Keratinocyte (primary cell): ENCODE measurements at regions not wholly inside any gene's neighbourhood (a gene's known extent, or its start where the extent isn't known, plus 50 kb on each side); places are given as distances from the start of the nearest gene placed in this dataset.

ENCODE experiments used
- DNase-seq: peaks from one replicate; pipeline ENCODE4 v3.0.0-alpha.2; 2011; ENCODE audit warnings: low read depth, missing footprints, low spot score
- FAIRE-seq: peaks from 2 replicates; lab custom pipeline; 2011; peaks lifted over from hg19 to GRCh38; lab: Jason Lieb, UNC
- H2AFZ ChIP-seq: 2 replicates; pipeline ENCODE4 v1.6.0; 2012; ENCODE audit warnings: low read length, control low read depth, inconsistent platforms; ENCODE audit not compliant: control insufficient read depth
- H3K27ac ChIP-seq: 2 replicates; pipeline ENCODE4 v1.5.1; 2011; ENCODE audit warnings: low read length; ENCODE audit not compliant: control insufficient read depth, insufficient read depth
- H3K27me3 ChIP-seq: 3 replicates; pipeline ENCODE4 v1.6.0; 2011; ENCODE audit warnings: low read length; ENCODE audit not compliant: control insufficient read depth, insufficient read depth; ENCODE audit errors: extremely low read depth
- H3K36me3 ChIP-seq, 2 experiments: 2 replicates in 1 of 2; 3 replicates in 1 of 2; pipeline ENCODE4 v1.5.1; 2011; ENCODE audit warnings: low read length in 2 of 2, mild to moderate bottlenecking in 1 of 2; ENCODE audit not compliant: control insufficient read depth in 2 of 2, insufficient read depth in 2 of 2; ENCODE audit errors: extremely low read depth in 1 of 2
- H3K4me1 ChIP-seq: 3 replicates; pipeline ENCODE4 v1.5.1; 2011; ENCODE audit warnings: low read length; ENCODE audit not compliant: control insufficient read depth, insufficient read depth; ENCODE audit errors: extremely low read depth
- H3K4me2 ChIP-seq: 3 replicates; pipeline ENCODE4 v1.6.0; 2011; ENCODE audit warnings: low read depth, low read length; ENCODE audit not compliant: control insufficient read depth, insufficient read depth; ENCODE audit errors: extremely low read depth
- H3K4me3 ChIP-seq, 3 experiments: fragments of 200-600 bp in 1 of 3; sonication (generic) in 1 of 3; 2 replicates in 2 of 3; 3 replicates in 1 of 3; pipeline ENCODE4 v1.5.1; 2011 to 2016; ENCODE audit warnings: low read length in 3 of 3, mild to moderate bottlenecking in 3 of 3, control low read depth in 2 of 3, inconsistent platforms in 1 of 3, low read depth in 1 of 3, mixed read lengths in 1 of 3, mixed run types in 1 of 3, moderate library complexity in 1 of 3; ENCODE audit not compliant: control insufficient read depth in 2 of 3, insufficient read depth in 2 of 3; ENCODE audit errors: extremely low read depth in 1 of 3
- H3K79me2 ChIP-seq: 2 replicates; pipeline ENCODE4 v1.6.0; 2012; ENCODE audit warnings: low read length; ENCODE audit not compliant: control insufficient read depth, insufficient read depth
- H3K9ac ChIP-seq: 3 replicates; pipeline ENCODE4 v1.6.0; 2011; ENCODE audit warnings: low read length; ENCODE audit not compliant: control insufficient read depth, insufficient read depth; ENCODE audit errors: extremely low read depth
- H3K9me1 ChIP-seq: 3 replicates; pipeline ENCODE4 v1.6.0; 2011; ENCODE audit warnings: low read length; ENCODE audit not compliant: control insufficient read depth, insufficient read depth; ENCODE audit errors: extremely low read depth
- H3K9me3 ChIP-seq: 2 replicates; pipeline ENCODE4 v1.5.1; 2012; ENCODE audit warnings: low read depth, low read length; ENCODE audit not compliant: control insufficient read depth
- H4K20me1 ChIP-seq: 3 replicates; pipeline ENCODE4 v1.6.0; 2011; ENCODE audit warnings: low read length; ENCODE audit not compliant: control insufficient read depth, insufficient read depth; ENCODE audit errors: extremely low read depth
- CTCF ChIP-seq, 3 experiments: IDR thresholded peaks in 1 of 3; conservative IDR thresholded peaks in 1 of 3; optimal IDR thresholded peaks in 1 of 3; 2 replicates in 2 of 3; 3 replicates in 1 of 3; pipeline versions ENCODE3 to v1.5.1; 2011; ENCODE audit warnings: low read length in 3 of 3, mild to moderate bottlenecking in 3 of 3, moderate library complexity in 2 of 3, control low read depth in 1 of 3, inconsistent platforms in 1 of 3; ENCODE audit not compliant: insufficient read depth in 2 of 3; ENCODE audit errors: extremely low read depth in 1 of 3
- EZH2 ChIP-seq: IDR thresholded peaks from one replicate; pipeline ENCODE4 v1.6.1; 2012; ENCODE audit warnings: inconsistent platforms, mild to moderate bottlenecking, low read length, moderate library complexity
- dilution Hi-C: fragments of 300-500 bp; cut with MboI; formaldehyde crosslinking; loops from one replicate; pipeline ENCODE4 v1.7.0; 2020; ENCODE audit warnings: low sequenced_read_pairs; ENCODE audit not compliant: extremely low pct_ligation_motif_present

GRCh38 chr4:189500970-189501369 lies 439.7 kb upstream of the FRG1 start:
- DNase-seq (no peak), FAIRE-seq (no peak)
- no peak overlapping the region for H3K27ac ChIP-seq

GRCh38 chr4:189502841-189503435 lies 437.7 kb upstream of the FRG1 start:
- H3K9ac ChIP-seq: no peak overlapping the region
- H2AFZ ChIP-seq: no peak overlapping the region
- H3K27me3 ChIP-seq: no peaks in the 10 kb centered on the region
- H3K4me2 ChIP-seq: no peak overlapping the region
- H3K79me2 ChIP-seq: no peaks in the 10 kb centered on the region
- DNase-seq (no peak), FAIRE-seq (no peak)
- H4K20me1 ChIP-seq: no peaks in the 10 kb centered on the region
- H3K9me1 ChIP-seq: no peaks in the 10 kb centered on the region
- TF ChIP-seq CTCF (optimal IDR thresholded peaks at IDR 0.05 in 1 of 3, IDR thresholded peaks at IDR 0.05 in 1 of 3, conservative IDR thresholded peaks at IDR 0.05 in 1 of 3; ENCODE audit: extremely low read depth in 1 of 3, insufficient read depth in 2 of 3, low read length in 3 of 3) (no peak), EZH2 (no peak)
- H3K4me3 ChIP-seq: no peak overlapping the region
- dilution Hi-C loops: no loop called here
- H3K27ac ChIP-seq: no peak overlapping the region
- H3K36me3 ChIP-seq: no peaks in the 10 kb centered on the region
- H3K4me1 ChIP-seq: no peaks in the 10 kb centered on the region
- H3K9me3 ChIP-seq: peaks cover 4% of the 10 kb centered on the region

More at GRCh38 chr4:189500970-189501369, 439.7 kb upstream of the FRG1 start:
- H3K27me3 ChIP-seq: no peaks in the 10 kb centered on the region
- H2AFZ ChIP-seq: no peak overlapping the region
- no peaks in the 10 kb centered on the region for H3K4me1 ChIP-seq
- dilution Hi-C loops: no loop called here
- H3K9me3 ChIP-seq: peaks cover 14% of the 10 kb centered on the region
- no peak overlapping the region for H3K4me3 ChIP-seq
- H3K4me2 ChIP-seq: no peak overlapping the region
- no peak for TF ChIP-seq CTCF (optimal IDR thresholded peaks at IDR 0.05 in 1 of 3, IDR thresholded peaks at IDR 0.05 in 1 of 3, conservative IDR thresholded peaks at IDR 0.05 in 1 of 3; ENCODE audit: extremely low read depth in 1 of 3, insufficient read depth in 2 of 3, low read length in 3 of 3)
- no peak for TF ChIP-seq EZH2
- H3K36me3 ChIP-seq: no peaks in the 10 kb centered on the region
- no peaks in the 10 kb centered on the region for H3K79me2 ChIP-seq
- no peak overlapping the region for H3K9ac ChIP-seq
- no peaks in the 10 kb centered on the region for H4K20me1 ChIP-seq
- H3K9me1 ChIP-seq: no peaks in the 10 kb centered on the region
